ENCODE measurements at regions not wholly inside any gene's neighbourhood (a gene's known extent, or its start where the extent isn't known, plus 50 kb on each side); places are given as distances from the start of the nearest gene placed in this dataset.
A peak's percentile ranks its signal among the peaks of the same experiment; 100 is the strongest.
"Not testable (repeated sequence)": the region's sequence is repeated elsewhere in the genome, so short reads cannot be mapped to it uniquely, and the experiment has no call there.

GRCh38 chr6:170057961-170058877 lies 232.7 kb downstream of the DLL1 start:
- DNase-seq (ENCODE audit: low spot score) = no peak

- DNase-seq (ENCODE audit: low spot score) = no peak
These were observed 233.7 kb downstream of the DLL1 start for GRCh38 chr6:170057034-170057734.

GRCh38 chr6:170056278-170056711 lies 234.6 kb downstream of the DLL1 start:
- peak; percentile 5 for DNase-seq (ENCODE audit: low spot score)

- DNase-seq (ENCODE audit: low spot score) = not testable (repeated sequence)
These were observed 235.1 kb downstream of the DLL1 start for GRCh38 chr6:170055797-170056196.

- no peak for DNase-seq (ENCODE audit: low spot score)
These were observed 236.8 kb downstream of the DLL1 start for GRCh38 chr6:170053966-170054661.

GRCh38 chr6:170052991-170053821 lies 237.7 kb downstream of the DLL1 start:
- DNase-seq (ENCODE audit: low spot score) = no peak

GRCh38 chr6:170051229-170052172 lies 239.4 kb downstream of the DLL1 start:
- no peak for DNase-seq (ENCODE audit: low spot score)

- no peak for DNase-seq (ENCODE audit: low spot score)
These were observed 240.3 kb downstream of the DLL1 start for GRCh38 chr6:170050591-170051041.

GRCh38 chr6:170049641-170050561 lies 241.0 kb downstream of the DLL1 start:
- no peak for DNase-seq (ENCODE audit: low spot score)

- DNase-seq (ENCODE audit: low spot score) = no peak
These were observed 242.1 kb downstream of the DLL1 start for GRCh38 chr6:170048615-170049256.

GRCh38 chr6:170047823-170048222 lies 243.1 kb downstream of the DLL1 start:
- DNase-seq (ENCODE audit: low spot score) = no peak

- DNase-seq (ENCODE audit: low spot score) = no peak
These were observed 243.9 kb downstream of the DLL1 start for GRCh38 chr6:170046791-170047626.

- DNase-seq (ENCODE audit: low spot score) = no peak
These were observed 244.8 kb downstream of the DLL1 start for GRCh38 chr6:170045981-170046667.

- no peak for DNase-seq (ENCODE audit: low spot score)
These were observed 245.3 kb downstream of the DLL1 start for GRCh38 chr6:170045563-170045960.

GRCh38 chr6:170044836-170045562 lies 245.9 kb downstream of the DLL1 start:
- no peak for DNase-seq (ENCODE audit: low spot score)
